ENCODE measurements at regions not wholly inside any gene's neighbourhood (a gene's known extent, or its start where the extent isn't known, plus 50 kb on each side); places are given as distances from the start of the nearest gene placed in this dataset.
A peak's percentile ranks its signal among the peaks of the same experiment; 100 is the strongest.

DNA sequence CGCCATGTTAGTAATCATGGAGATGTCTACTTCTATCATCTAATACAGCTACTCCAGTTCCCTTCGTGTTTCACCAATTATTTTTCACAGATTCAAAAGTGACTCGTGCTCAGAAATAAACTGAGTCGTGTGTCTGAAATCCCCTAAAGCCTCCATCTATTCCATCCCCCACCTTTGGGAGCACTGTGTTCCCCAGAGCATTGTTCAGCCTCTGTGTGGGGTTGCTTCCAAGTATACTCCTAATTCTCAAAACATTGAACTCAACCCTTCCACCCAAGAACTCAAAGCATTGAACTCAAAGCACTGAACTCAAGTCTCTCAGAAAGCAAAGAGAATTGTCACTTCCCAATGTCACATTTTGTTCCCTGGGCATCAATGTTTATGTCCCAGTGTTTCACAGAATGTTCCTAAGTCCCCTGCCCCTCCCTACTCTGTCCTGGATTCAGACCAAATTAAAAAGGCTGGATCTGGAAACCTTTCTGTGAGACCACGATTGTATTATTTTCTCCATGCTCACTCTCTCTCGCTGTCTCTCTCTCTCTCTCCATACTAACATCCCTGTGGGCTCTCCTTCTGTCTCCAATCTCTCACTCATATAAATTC, 138.5 kb upstream of the QRFPR start:
- no peak for DNase-seq (ENCODE audit: low read depth in 2 of 2)

DNA sequence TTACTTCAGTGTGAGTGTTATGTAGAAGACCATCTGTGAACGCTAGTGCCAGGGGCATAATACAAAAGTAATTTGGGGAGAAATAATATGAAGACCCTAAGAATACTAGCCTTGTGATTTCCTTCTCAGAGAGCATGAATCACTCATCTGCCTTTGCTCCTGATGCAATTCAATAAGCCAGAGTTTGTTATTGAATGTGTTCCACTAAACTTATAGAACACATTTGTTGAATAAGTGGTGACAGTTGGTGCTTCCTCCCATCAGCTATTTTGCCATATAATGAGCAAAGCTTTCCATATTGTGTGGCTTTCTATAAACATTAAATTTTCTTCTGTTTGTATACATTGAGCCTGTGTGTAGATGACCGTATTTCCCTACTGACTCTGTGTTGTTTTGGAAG, 136.4 kb upstream of the QRFPR start:
- DNase-seq (ENCODE audit: low read depth in 2 of 2): no peak

DNA sequence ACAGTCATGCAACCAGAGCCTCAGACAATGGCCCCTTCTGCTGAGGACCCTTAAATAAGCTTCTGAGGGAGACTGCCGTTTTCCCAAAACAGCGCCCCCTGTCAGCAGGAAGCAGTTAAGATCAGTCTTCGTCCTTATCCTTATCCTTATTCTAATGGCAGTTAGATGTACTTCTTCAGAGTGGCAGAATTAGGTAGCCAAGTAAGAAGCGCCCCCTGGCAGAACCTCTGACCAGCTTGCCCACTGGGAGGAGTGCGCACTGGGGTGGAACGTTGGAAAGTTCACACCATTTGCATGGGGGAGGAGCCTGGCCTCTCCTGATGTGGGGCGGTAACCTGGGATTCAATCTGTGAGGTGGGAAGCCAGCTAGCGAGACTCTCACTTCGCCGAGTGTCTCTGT, 133.6 kb upstream of the QRFPR start:
- DNase-seq (ENCODE audit: low read depth in 2 of 2): no peak

DNA sequence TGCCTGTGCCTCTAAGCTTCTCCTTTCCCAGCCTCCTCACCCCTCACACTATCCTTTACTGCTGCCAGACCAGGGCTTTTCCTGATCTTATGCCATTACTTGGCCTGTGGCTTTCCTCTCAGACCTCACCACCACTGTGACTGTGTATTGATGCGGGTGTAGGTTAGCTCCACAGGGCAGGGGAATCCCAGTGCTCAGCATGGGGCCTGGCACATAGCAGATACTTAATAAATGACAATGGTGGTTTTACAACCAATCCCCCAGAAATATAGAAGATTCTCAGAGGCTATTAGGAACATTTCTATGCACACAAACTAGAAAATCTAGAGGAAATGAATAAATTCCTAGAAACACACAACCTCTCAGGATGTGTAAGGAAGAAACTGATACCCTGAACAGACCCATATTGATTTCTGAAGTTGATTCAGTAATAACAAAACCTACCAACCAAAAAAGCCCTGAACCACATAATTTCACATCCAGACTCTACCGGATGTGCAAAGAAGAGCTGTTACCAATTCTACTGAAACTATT, 129.6 kb upstream of the QRFPR start:
- DNase-seq (ENCODE audit: low read depth in 2 of 2): peak in 1 of 2 donors; percentile 6

DNA sequence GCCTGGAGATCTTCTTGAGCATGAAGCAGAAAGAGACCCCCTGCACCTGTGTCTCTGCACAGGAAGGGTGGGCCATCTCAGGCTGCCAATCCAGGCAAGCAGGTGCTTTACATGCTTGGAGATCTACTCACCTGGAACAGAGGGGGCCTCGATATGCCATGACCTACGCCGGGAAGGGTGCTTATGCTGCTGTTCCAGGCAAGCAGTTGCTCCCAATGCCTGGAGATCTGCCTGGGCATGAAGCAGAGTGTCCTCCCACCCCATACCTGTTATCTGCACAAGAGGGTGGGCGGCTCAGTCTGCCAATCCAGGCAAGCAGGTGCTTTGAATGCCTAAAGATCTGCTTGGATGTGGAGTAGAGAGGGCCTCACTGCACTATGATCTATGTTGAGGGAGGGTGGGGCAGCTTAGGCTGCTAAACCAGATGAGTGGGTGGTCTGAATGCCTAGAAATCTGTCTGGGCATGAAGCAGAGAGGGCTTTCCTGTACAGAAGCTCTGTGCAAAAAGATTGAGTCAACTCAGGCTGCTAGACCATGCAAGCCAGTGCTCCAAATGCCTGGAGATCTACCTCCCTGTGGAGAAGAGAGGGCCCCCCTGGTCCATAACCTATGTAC, 104.5 kb upstream of the QRFPR start:
- DNase-seq (ENCODE audit: low read depth in 2 of 2): no peak

DNA sequence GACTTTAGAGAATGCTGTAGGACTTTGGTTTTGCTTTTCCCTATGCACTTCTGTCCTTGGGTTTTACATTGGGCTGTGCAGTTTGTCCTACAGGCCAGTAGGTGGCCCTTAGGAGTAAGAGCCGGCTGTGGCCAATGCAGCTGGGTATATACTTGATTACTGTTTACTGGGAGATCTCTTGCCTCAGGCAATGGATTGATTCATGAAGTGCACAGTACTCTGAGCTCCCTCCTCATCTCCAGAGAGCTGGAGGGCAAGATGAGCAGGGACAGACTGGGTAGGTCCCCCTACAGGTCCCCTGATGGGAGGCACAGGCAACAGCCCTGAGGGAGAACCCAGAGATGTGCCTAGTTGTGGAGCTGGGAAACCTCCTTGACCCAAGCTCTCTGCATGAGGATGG, 103.8 kb upstream of the QRFPR start:
- DNase-seq (ENCODE audit: low read depth in 2 of 2): no peak

DNA sequence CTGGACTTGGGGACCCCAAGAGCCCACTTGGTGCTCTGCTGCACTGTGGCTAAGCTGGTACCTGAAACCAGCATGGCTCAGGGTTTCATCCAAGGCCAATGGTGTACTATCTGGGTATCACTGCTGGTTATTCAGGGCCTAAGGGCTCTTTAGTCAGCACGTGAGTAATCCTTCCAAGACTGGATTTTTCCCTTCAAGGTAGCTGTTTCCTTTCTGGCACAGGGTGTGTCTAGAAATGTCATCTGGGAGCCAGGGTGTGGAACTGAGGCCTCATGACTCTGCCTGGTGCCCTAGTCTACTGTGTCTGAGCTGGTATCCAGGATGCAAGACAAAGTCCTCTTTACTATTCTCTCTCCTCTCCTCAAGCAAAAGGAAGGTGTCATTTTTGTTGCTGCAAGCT, 99.0 kb upstream of the QRFPR start:
- DNase-seq (ENCODE audit: low read depth in 2 of 2): no peak

DNA sequence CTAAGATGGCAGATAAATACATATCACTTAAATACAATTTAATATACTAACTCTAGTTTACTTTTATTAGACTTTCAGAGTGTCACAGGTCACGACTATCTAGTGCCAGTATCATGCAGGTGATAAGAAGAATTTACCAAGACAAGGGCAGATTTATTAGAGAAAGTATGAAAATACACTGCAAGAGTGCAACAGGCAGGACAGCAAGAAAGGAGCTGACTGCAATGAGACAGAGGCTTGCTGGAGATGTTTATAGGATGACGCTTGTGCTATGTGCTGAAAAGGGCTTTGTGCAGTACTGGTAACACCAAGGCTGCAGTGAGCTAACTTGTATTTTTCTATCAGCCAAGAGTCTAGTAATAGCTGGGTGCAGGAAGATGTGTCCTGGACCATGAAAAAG, 96.7 kb upstream of the QRFPR start:
- DNase-seq (ENCODE audit: low read depth in 2 of 2): no peak

DNA sequence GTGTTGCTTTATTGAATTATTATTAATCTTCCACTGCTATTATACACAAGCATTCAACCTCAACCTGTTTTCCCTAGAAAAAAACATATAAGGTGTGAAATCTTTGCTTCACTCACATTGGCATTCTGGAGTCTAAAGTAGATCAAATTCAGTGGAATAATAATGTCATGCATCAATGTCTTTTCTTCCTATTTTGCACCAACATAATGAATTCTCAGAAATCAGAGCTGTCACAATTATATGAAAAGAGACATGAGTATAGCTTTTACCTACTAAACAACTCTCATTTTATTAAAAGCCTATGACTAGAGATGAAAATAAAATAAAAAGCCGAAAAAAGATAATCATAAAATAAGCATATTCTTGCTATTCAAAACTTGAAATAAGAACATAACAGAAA, 96.3 kb upstream of the QRFPR start:
- DNase-seq (ENCODE audit: low read depth in 2 of 2): no peak

DNA sequence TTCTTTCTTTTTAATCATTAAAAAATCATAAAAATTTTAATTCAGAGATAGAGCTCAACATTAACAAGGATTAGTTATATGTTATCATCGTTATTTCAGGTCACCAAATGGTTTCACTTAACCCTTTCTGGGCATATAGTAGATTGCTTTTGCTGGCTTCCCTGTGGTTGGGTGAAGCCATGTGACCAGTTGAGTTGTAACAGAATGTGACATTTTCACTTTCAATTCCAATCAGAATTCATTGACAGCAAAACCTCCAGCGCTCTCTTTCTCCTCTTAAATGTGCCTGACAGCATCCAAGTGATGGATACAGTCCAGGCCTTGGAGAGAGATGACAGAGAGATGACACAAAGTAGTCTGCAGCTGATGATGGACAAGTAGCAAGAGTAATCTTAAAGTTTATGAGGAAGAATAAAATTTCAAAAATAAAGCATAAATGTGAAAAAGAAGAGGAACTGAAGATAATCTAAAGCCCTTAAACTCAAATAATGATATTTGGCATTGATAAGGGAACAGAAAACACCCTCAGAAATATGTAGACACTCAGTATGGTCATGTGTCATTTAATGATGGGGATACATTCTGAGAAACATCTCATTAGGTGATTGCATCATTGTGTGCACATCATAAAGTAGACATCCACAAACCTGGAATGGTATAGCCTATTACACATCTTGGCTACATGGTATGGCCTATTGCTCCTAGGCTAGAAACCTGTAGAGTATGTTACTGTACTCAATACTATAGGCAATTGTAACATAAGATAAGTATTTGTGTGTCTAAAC, 92.3 kb upstream of the QRFPR start:
- DNase-seq (ENCODE audit: low read depth in 2 of 2): no peak

DNA sequence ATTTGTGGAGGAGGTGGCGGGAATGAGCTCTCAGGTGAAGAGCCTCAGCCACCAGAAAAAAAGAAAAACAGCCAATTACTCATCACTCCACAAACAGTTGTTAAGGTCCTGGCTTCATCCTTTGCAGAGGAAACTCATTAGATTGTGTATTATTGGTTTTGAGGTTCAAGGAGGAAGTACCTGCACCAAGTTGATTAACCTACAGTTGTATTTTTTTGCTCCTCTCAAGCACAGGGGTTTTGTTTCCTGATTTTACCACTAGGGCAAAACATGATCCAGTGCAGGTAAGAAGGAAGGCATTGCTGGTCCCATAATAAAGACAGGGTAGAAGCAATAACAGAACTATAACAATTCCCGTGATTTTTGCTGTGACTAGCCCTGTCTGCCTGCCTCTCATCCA, 84.0 kb upstream of the QRFPR start:
- DNase-seq (ENCODE audit: low read depth in 2 of 2): no peak

DNA sequence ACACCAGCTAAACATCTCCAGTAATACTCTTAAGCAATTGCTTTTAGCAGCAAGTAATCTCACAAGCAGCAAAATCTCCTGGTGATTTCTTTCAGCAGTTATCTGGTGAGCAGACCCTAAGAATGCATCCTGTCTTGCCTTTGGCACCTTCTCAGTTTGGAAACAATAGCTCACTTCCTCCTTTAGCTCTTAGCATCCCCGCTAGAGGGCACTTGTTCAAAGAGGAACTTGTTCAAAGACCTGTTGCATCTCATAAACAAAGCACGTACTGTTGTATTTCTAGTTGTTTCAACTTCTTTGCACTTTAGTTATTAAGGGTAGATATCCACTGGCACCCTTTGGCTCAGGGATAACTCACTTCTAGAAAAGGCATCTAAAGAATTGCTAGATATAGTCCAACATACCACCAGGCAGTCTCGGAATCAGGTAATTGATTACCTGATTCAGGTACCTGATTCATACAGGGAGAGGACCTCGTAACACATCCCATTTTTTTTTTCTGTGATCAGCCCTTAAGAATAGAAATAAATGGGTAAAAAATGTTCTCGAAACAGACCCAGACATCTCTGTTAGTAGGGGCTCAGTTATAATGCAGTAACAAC, 81.9 kb upstream of the QRFPR start:
- peak; percentile 8 to 12 for DNase-seq (ENCODE audit: low read depth in 2 of 2)

DNA sequence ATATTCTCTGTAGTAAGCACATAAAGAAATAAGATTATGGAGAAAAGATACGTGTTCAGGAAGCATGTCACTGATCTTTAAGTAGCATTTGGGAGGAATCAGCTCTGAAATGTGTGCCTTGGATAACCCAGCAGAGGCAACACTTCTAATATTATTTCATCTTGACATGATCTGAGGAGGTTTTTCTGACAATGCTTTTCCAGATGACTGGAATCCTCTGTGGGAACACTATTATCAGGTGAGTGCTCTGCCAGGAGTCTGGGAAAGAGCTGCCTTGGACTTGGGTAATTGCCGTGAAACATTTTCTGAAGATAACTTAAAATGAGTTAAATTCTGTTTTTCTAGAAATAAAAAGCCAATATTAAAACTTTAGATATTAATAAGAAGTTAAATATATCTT, 78.2 kb upstream of the QRFPR start:
- DNase-seq (ENCODE audit: low read depth in 2 of 2): no peak

DNA sequence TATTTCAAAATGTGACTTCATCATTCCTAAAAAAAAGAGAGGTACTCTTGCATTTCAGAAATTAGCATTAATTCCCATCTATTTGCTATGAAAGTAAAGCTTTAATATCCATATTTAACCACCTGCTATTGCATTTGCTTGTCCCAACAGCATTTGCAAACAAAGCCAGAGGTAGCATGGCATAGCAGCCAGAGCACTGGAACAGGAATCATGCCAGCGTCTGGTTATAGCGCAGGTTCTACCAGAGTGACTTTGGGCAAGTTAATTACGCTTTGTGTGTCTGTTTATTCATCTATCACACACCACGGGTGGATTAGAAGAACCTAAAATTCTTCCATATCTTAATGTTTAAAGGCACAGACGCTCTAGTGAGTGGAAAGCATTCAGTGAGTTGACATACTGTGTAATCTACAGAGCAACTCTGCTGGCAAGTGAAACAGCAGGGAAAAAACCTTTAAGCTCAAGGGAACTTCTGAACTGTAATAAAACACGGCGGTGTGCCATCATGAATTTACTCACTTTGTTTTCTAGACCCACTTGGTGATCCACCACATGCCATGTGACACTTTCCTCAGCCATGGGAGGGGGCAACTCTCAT, 76.6 kb upstream of the QRFPR start:
- no peak for DNase-seq (ENCODE audit: low read depth in 2 of 2)

DNA sequence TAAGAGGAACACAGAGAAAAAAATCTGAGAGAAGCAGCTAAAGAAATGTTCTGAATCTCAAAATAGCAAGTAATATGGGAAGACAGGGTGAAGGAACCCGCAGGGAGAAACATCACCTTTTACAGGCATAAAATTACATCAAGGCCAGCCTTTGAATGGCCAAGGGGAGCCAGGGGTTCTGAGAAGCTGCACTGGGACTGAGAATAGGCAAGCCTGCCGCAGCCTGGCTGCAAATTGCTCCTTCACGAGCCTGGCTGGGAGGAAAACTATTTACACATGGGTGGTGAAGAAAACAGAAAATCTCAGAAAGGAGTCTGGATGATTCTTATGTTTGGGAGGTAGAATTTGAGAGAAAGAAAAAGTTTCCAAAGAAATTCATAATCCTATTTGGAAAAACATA, 74.5 kb upstream of the QRFPR start:
- no peak for DNase-seq (ENCODE audit: low read depth in 2 of 2)

DNA sequence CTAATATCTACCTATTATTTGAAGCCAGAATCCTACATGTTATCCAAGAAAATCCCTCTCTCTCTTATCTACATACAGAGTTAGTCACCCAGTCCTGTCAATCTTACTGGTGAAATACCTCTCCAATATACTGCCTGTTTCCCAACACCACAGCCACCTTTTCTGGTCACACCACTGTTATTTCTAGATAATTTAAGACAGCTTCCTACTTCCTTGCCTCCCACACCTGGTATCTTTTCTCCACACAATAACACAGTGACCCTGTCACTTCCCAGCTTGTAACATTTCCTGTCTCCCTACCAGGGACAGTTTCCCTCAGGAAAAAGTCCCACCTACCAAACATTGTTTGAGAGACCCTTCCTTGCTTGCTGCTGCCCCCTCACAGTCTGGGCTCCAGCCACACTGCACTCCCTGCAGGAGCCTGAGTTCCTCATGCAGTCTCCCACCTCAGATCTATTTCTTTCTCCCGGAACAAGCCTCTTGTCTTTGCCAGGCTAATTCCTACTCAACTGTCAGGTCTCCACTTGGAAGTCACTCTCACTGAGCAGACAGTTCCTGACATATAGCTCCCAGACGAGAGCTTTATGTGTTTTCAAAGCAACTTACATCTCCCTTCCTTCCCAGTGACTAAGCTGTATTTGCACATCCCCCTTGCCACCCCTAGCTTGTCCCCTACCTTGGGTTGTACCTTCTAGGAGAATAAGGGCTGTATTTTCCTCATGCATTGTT, 73.6 kb upstream of the QRFPR start:
- no peak for DNase-seq (ENCODE audit: low read depth in 2 of 2)

DNA sequence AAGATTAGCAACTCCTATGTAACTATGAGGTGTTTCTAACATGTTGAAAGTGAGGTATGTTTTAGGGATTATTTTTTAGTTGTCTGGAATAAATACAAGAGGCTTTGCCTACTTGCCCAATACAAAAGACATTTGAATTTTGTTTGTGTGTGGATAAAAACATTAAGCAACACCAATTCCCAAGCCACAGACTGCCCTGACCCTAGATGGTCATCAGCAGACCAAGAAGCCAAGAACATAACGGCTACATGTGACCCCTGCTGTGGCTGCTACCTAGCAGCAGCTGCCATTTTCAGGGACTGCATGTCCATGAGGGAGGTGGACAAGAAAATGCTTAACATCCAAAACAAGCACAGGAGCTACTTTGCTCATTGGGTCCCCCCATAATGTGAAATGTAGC, 70.5 kb upstream of the QRFPR start:
- no peak for DNase-seq (ENCODE audit: low read depth in 2 of 2)

DNA sequence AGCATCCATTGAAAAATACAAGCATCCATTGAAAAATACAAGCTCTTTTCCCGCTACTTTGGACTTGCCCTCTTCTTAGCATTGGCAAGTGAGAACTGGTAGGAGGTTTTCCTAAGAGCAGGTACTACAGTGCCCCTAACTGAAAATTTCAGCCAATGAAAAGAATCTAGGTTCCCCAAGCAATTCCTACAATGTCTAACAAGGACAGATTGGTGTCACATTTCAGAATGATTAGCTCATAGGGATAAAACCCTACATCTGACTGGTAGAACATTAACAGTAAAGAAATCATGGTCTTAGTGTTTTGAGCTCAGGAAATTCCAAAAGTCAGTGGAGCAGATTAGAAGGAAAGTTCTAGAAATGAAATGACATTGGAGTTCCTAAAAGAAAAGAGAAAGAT, 68.6 kb upstream of the QRFPR start:
- no peak for DNase-seq (ENCODE audit: low read depth in 2 of 2)

DNA sequence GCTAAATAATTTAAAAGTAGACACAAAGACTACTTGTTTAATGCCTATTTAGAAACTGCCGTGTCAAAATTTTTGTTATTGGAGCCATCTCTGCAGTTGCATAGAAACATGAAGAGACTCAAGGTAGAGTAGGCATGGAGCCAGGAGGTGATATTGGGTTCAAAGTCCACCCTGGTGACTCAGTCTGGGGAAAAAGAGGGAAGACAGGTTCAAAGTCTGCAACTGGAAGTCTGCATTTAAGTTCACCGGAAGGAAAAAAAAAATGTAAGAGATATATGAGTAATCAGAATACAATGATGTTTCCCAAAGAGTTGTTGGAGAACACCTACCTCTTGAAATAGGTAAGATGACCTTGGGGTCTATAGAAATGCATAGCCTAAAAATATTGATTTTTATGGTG, 67.4 kb upstream of the QRFPR start:
- DNase-seq (ENCODE audit: low read depth in 2 of 2): no peak

DNA sequence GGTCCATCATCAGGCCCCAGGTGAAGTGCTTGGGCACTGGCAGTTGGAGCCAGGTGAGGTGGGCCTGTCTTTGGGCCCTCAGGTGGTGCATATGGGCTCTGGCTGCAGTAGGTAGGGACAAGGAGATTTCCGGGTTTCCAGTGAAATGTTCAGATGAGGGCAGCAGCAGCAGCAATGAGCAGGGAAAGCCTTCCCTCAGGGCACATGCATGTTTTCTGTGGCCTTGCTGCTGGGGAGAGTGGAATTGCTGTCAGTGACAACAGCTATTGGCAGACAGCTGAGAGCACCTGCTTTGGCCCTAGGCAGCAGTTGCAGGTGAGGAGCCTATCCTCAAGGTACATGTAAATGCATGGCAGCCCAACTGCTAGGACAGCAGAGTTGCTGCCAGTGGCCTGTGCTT, 58.9 kb upstream of the QRFPR start:
- DNase-seq (ENCODE audit: low read depth in 2 of 2): no peak

Measured in stimulated activated CD4-positive, alpha-beta T cell treated with anti-CD3 and anti-CD28 coated beads, Interleukin-4, amount 100 ng/mL, for 48 hours (primary cell).